ENCODE measurements at regions not wholly inside any gene's neighbourhood (a gene's known extent, or its start where the extent isn't known, plus 50 kb on each side); places are given as distances from the start of the nearest gene placed in this dataset.

DNA sequence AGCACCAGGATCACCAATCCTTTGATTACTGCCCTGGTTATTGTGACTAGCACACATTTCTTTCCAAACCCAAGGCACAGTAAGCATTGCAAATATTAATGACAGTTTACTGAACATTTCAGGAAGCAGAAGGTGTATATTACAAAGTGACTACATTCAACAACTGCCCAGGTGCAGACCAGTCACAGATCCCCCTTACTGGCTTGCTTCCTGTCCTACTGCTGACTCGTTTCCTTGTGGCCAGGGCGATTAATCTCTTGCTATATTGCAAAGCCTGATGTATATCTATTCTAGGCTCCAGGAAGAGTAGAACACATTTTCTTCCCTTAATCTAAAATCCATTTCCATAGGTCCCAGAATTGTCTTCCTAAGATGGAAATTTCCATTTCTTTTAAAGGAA, 77.2 kb upstream of the EPHA7 start:
- no peak for TF ChIP-seq EZH2 (IDR thresholded peaks at IDR 0.05; ENCODE audit: borderline replicate concordance, insufficient read depth, low read depth, low read length, poor library complexity, severe bottlenecking)
- TF ChIP-seq, protein P1, sequence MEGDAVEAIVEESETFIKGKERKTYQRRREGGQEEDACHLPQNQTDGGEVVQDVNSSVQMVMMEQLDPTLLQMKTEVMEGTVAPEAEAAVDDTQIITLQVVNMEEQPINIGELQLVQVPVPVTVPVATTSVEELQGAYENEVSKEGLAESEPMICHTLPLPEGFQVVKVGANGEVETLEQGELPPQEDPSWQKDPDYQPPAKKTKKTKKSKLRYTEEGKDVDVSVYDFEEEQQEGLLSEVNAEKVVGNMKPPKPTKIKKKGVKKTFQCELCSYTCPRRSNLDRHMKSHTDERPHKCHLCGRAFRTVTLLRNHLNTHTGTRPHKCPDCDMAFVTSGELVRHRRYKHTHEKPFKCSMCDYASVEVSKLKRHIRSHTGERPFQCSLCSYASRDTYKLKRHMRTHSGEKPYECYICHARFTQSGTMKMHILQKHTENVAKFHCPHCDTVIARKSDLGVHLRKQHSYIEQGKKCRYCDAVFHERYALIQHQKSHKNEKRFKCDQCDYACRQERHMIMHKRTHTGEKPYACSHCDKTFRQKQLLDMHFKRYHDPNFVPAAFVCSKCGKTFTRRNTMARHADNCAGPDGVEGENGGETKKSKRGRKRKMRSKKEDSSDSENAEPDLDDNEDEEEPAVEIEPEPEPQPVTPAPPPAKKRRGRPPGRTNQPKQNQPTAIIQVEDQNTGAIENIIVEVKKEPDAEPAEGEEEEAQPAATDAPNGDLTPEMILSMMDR (IDR thresholded peaks at IDR 0.05): no peak

Measured in B cell (primary cell).